Mesothelial cell of epicardium (in vitro differentiated cells): ENCODE measurements at regions not wholly inside any gene's neighbourhood (a gene's known extent, or its start where the extent isn't known, plus 50 kb on each side); places are given as distances from the start of the nearest gene placed in this dataset.

Experiments used
- DNase-seq, 2 experiments: peaks; one replicate each; pipeline ENCODE4 v3.0.0; 2021; ENCODE audit warnings: low spot score in 2 of 2; ENCODE audit not compliant: unreplicated experiment in 2 of 2
- H3K27ac Mint-ChIP-seq: 2 replicates; pipeline ENCODE4 v1.8.0; 2021; ENCODE audit warnings: mixed read lengths
- H3K27me3 Mint-ChIP-seq: 2 replicates; pipeline ENCODE4 v1.8.0; 2021; ENCODE audit warnings: low read depth, mixed read lengths
- H3K36me3 Mint-ChIP-seq: 2 replicates; pipeline ENCODE4 v1.8.0; 2021; ENCODE audit warnings: mixed read lengths
- H3K4me1 Mint-ChIP-seq: 2 replicates; pipeline ENCODE4 v1.8.0; 2021; ENCODE audit warnings: mixed read lengths
- H3K4me3 Mint-ChIP-seq: 2 replicates; pipeline ENCODE4 v1.8.0; 2021; ENCODE audit warnings: mild to moderate bottlenecking, moderate library complexity, mixed read lengths
- H3K9me3 Mint-ChIP-seq: 2 replicates; pipeline ENCODE4 v1.8.0; 2021; ENCODE audit warnings: mixed read lengths
- TF ChIP-seq, protein P1 (sequence below): fragments of 200-600 bp; sonication (generic); IDR thresholded peaks from one replicate; pipeline ENCODE4 v1.5.0; 2021; ENCODE audit warnings: antibody characterized with exemption; ENCODE audit not compliant: unreplicated experiment

DNA sequence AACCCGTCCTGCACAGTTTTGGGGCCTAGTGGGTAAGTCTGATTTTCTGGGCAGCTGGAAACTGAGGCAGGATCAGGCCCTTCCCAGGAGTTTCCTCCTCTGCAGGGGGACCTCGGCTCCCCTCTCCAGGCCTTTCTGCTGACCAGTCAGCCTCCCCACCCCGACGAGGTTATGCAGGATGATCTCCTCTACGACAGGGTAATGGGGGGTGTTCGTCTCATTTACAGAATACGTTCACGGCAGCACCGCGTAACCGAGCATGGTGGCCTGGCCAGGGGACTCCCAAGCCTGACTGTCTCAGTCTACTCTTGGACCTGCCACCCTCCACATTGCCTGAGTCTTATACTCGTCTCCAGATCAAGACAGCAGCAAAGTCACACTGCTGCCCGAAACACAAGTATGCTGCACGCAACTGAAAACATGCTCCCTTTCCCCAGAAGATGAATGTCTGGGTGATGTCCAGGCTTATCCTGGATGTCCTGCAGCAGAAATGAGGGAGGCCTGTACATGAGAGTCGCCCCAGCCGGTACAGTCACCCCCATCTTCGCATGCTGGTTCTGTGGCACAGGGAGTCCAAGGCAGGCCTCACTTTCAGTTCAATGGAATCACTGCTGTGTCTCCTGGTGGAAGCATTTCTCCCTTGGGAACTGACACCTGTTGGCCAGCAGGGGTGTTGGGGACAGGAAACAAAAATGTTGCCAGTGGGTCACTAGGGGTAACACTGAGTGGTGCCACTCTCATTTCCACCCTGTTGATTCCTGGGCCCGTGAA, 120.8 kb downstream of the SOX1 start:
- no peaks in the 10 kb centered on the region for H3K36me3 Mint-ChIP-seq
- no peak for DNase-seq
- no peaks in the 10 kb centered on the region for H3K4me1 Mint-ChIP-seq
- H3K27me3 Mint-ChIP-seq = peaks cover 30% of the 10 kb centered on the region
- no peak overlapping the region for H3K4me3 Mint-ChIP-seq
- TF ChIP-seq, protein P1, sequence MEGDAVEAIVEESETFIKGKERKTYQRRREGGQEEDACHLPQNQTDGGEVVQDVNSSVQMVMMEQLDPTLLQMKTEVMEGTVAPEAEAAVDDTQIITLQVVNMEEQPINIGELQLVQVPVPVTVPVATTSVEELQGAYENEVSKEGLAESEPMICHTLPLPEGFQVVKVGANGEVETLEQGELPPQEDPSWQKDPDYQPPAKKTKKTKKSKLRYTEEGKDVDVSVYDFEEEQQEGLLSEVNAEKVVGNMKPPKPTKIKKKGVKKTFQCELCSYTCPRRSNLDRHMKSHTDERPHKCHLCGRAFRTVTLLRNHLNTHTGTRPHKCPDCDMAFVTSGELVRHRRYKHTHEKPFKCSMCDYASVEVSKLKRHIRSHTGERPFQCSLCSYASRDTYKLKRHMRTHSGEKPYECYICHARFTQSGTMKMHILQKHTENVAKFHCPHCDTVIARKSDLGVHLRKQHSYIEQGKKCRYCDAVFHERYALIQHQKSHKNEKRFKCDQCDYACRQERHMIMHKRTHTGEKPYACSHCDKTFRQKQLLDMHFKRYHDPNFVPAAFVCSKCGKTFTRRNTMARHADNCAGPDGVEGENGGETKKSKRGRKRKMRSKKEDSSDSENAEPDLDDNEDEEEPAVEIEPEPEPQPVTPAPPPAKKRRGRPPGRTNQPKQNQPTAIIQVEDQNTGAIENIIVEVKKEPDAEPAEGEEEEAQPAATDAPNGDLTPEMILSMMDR = no peak
- no peak overlapping the region for H3K27ac Mint-ChIP-seq
- peaks cover 12% of the 10 kb centered on the region for H3K9me3 Mint-ChIP-seq

DNA sequence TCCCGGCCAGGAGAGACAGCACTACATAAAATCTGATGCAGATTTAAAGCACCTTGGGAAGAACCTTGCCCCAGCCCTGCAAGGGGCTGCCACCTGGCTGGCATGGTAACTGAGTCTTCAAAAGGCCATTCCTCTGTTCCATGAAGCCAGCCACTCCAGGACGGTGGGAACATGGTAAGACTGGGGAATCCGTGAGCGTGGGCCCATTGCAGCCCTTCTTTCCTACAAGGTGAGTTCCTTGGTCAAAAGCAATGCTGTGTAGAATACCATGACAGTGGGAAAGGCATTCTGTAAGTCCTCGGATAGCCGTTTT, 121.3 kb downstream of the SOX1 start:
- H3K27me3 Mint-ChIP-seq = peaks cover 36% of the 10 kb centered on the region
- TF ChIP-seq, protein P1 = no peak
- H3K27ac Mint-ChIP-seq = no peak overlapping the region
- H3K4me1 Mint-ChIP-seq = no peaks in the 10 kb centered on the region
- H3K4me3 Mint-ChIP-seq = no peak overlapping the region
- no peak for DNase-seq
- no peaks in the 10 kb centered on the region for H3K36me3 Mint-ChIP-seq
- peaks cover 17% of the 10 kb centered on the region for H3K9me3 Mint-ChIP-seq

DNA sequence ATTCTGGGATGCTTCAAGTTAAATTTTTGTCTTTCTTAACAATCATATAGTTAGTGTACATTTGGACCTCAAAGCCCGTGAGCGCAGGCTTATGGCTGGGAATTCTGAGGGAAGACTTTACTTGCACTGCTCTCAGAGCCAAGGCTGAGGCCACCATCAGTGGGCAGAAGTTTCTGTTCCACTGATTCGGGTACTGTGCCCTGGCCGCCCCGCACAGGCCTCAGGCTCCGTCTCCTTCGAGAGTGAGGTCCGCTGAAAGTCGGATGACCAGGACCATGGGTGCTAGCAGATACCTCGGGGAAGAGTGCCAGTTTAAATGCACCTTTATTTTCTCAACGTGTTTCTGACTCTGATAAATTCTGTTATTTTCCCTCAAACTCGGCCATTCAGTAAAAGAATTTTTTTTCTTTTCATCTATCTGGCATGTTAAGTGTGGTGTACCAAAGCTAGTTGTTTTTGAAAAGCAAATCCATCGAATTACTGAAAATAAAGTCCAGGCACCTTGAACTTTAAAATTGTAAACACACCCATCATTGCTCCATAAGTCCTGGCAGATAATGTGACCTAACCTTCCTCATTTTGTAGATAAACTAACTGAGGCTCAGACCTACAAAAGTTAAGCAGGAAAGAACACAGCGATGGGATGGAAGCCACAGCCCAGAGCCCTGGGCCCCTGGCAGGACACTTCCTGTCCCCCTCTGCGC, 126.7 kb downstream of the SOX1 start:
- Mint-ChIP-seq H3K27me3 (peaks cover 67% of the 10 kb centered on the region), H3K27ac (no peak overlapping the region), H3K36me3 (no peaks in the 10 kb centered on the region), H3K4me1 (no peaks in the 10 kb centered on the region), H3K9me3 (peaks cover 18% of the 10 kb centered on the region), H3K4me3 (no peak overlapping the region)
- no peak for DNase-seq
- TF ChIP-seq, protein P1 = no peak

DNA sequence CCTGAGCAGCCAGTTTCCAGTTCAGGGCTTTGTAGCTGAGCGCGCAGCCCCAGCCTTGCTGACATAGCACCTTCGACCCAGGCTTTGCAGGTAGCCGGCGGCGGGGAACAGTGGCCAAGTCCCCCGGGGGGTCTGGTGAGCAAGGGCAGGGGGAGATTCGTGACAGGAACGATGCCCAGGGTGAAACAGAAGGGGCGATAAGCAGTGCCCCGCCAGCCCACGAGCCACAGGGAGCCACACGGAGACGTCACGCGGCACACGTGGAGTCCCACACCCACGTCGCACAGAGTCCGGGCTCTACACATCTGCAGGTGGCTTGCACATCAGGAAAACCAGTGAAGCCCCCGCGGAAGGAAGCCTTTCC, 127.2 kb downstream of the SOX1 start:
- H3K27me3 Mint-ChIP-seq = peaks cover 66% of the 10 kb centered on the region
- TF ChIP-seq, protein P1 = no peak
- H3K4me1 Mint-ChIP-seq = no peaks in the 10 kb centered on the region
- H3K9me3 Mint-ChIP-seq = peaks cover 18% of the 10 kb centered on the region
- H3K27ac Mint-ChIP-seq = no peak overlapping the region
- no peak for DNase-seq
- H3K4me3 Mint-ChIP-seq = no peak overlapping the region
- H3K36me3 Mint-ChIP-seq = no peaks in the 10 kb centered on the region

DNA sequence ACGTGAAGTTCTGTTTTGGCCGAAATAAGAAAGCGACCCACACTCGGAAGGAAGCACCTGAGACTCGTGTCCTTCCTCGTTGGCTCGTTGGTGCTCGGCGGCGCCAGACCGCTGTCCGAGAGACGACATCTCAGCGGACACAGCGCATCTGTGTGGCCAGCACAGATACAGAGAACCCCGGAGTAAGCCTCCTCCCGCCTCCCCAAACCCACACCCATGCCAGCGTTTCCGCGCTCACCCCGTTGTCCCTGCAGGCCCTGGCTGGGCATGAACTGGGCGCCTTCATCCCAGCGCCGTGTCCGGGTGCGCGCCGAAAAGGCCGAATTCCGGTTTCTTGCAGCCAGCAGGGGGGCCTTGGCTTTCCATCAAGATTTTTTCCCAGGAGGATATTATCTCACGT, 127.6 kb downstream of the SOX1 start:
- DNase-seq = peak in 1 of 2 experiments; percentile 31
- Mint-ChIP-seq H3K4me3 (no peak overlapping the region), H3K27me3 (peaks cover 66% of the 10 kb centered on the region), H3K27ac (no peak overlapping the region), H3K36me3 (no peaks in the 10 kb centered on the region), H3K4me1 (no peaks in the 10 kb centered on the region), H3K9me3 (peaks cover 18% of the 10 kb centered on the region)
- TF ChIP-seq, protein P1 = no peak
